B cell (primary cell): ENCODE measurements at regions not wholly inside any gene's neighbourhood (a gene's known extent, or its start where the extent isn't known, plus 50 kb on each side); places are given as distances from the start of the nearest gene placed in this dataset.

Experiments
- ATAC-seq: fragments of 200-7000 bp; cut with Tn5 transposase; one replicate; pipeline ENCODE4 v1.10.0; 2021; ENCODE audit warnings: low read depth, mild to moderate bottlenecking, moderate number of reproducible peaks, moderate library complexity
- CTCF ChIA-PET: fragments of 350-600 bp; sonication (Branson Sonifier 250); formaldehyde crosslinking; loops from one replicate; lab custom pipeline; 2021; ENCODE audit warnings: antibody characterized with exemption, inconsistent platforms; lab: Charles Lee
- POLR2A ChIA-PET: fragments of 350-600 bp; sonication (Branson Sonifier 250); formaldehyde crosslinking; loops from one replicate; lab custom pipeline; 2021; ENCODE audit warnings: antibody characterized with exemption; lab: Charles Lee
- DNase-seq: peaks from one replicate; pipeline ENCODE4 v3.0.0; 2013
- H2AFZ ChIP-seq: 2 replicates; pipeline ENCODE4 v1.6.1; 2012; ENCODE audit warnings: mild to moderate bottlenecking, low read depth, low read length; ENCODE audit not compliant: insufficient read depth, poor library complexity, severe bottlenecking
- H3K27ac ChIP-seq, 2 donors: 1 replicate in 1 of 2; 2 replicates in 1 of 2; pipeline ENCODE4 v1.5.1; 2012 to 2013; ENCODE audit warnings: low read length in 2 of 2, mild to moderate bottlenecking in 2 of 2, moderate library complexity in 1 of 2
- H3K27me3 ChIP-seq, 4 experiments: fragments of 200-600 bp in 1 of 4; sonication (generic) in 1 of 4; replicated peaks in 1 of 4; 1 replicate in 2 of 4; 2 replicates in 2 of 4; pipeline versions ENCODE4 v1.6.1 to v1.7.0; 2013 to 2016; ENCODE audit warnings: low read length in 3 of 4, mild to moderate bottlenecking in 2 of 4, mixed read lengths in 1 of 4, moderate library complexity in 1 of 4; ENCODE audit not compliant: insufficient read depth in 4 of 4, control insufficient read depth in 3 of 4; ENCODE audit errors: control extremely low read depth in 1 of 4
- H3K36me3 ChIP-seq, 2 experiments: replicated peaks in 1 of 2; 1 replicate in 1 of 2; 2 replicates in 1 of 2; pipeline versions ENCODE4 v1.6.1 to v1.7.1; 2013; ENCODE audit warnings: low read length in 1 of 2; ENCODE audit not compliant: insufficient read depth in 2 of 2, control insufficient read depth in 1 of 2; ENCODE audit errors: control extremely low read depth in 1 of 2, extremely low read depth in 1 of 2
- H3K4me1 ChIP-seq, 2 donors: fragments of 200-600 bp in 1 of 2; sonication (generic) in 1 of 2; 1 replicate in 1 of 2; 2 replicates in 1 of 2; pipeline versions ENCODE4 v1.5.1 to v1.6.1; 2013 to 2017; ENCODE audit warnings: low read length in 2 of 2; ENCODE audit not compliant: control insufficient read depth in 2 of 2, insufficient read depth in 2 of 2
- H3K4me2 ChIP-seq: replicated peaks from 2 replicates; pipeline ENCODE3; 2012; ENCODE audit warnings: mild to moderate bottlenecking, low read depth, low read length; ENCODE audit not compliant: poor library complexity, severe bottlenecking
- H3K4me3 ChIP-seq, 5 experiments: fragments of 200-600 bp in 1 of 5; sonication (generic) in 1 of 5; 1 replicate in 3 of 5; 2 replicates in 2 of 5; pipeline versions ENCODE4 v1.5.1 to v1.7.0; 2011 to 2016; ENCODE audit warnings: low read length in 4 of 5, mild to moderate bottlenecking in 4 of 5, low read depth in 2 of 5, control low read depth in 1 of 5, moderate library complexity in 1 of 5; ENCODE audit not compliant: insufficient read depth in 1 of 5; ENCODE audit errors: control extremely low read depth in 1 of 5, extremely low read depth in 1 of 5
- H3K79me2 ChIP-seq: fragments of 200-600 bp; sonication (generic); one replicate; pipeline ENCODE4 v1.6.0; 2016; ENCODE audit warnings: low read length; ENCODE audit not compliant: control insufficient read depth, insufficient read depth
- H3K9ac ChIP-seq: fragments of 200-600 bp; sonication (generic); 2 replicates; pipeline ENCODE4 v1.6.1; 2017; ENCODE audit warnings: mild to moderate bottlenecking, low read length, moderate library complexity
- H3K9me3 ChIP-seq, 3 donors: one replicate each; pipeline versions ENCODE4 v1.6.1 to v1.7.1; 2013; ENCODE audit warnings: low read length in 2 of 3; ENCODE audit not compliant: control insufficient read depth in 2 of 3, insufficient read depth in 1 of 3; ENCODE audit errors: control extremely low read depth in 1 of 3
- H4K20me1 ChIP-seq: 2 replicates; pipeline ENCODE4 v1.6.0; 2012; ENCODE audit warnings: mild to moderate bottlenecking, low read length; ENCODE audit not compliant: insufficient read depth, control insufficient read depth, poor library complexity, severe bottlenecking
- H3K27ac Mint-ChIP-seq: one replicate; pipeline ENCODE4 v1.8.0; 2021; ENCODE audit warnings: mixed read lengths
- H3K27me3 Mint-ChIP-seq: one replicate; pipeline ENCODE4 v1.8.0; 2021; ENCODE audit warnings: mixed read lengths
- H3K4me1 Mint-ChIP-seq: one replicate; pipeline ENCODE4 v1.8.0; 2021; ENCODE audit warnings: mixed read lengths
- H3K4me3 Mint-ChIP-seq: one replicate; pipeline ENCODE4 v1.8.0; 2021; ENCODE audit warnings: mixed read lengths
- H3K9me3 Mint-ChIP-seq: one replicate; pipeline ENCODE4 v1.8.0; 2022; ENCODE audit warnings: mixed read lengths; ENCODE audit not compliant: insufficient read depth
- EZH2 ChIP-seq: IDR thresholded peaks from 2 replicates; pipeline ENCODE4 v1.6.1; 2012; ENCODE audit warnings: borderline replicate concordance, low read depth, mild to moderate bottlenecking, moderate library complexity, low read length; ENCODE audit not compliant: insufficient read depth, poor library complexity, severe bottlenecking
- WGBS: methylation state at CpG from one replicate; pipeline ENCODE4 v1.1.5; 2013; ENCODE audit warnings: missing lambda C conversion rate; ENCODE audit not compliant: insufficient coverage; 5-methylcytosine and 5-hydroxymethylcytosine counted together
- intact Hi-C: fragments of 100-400 bp; cut with micrococcal nuclease; formaldehyde crosslinking; loops from one replicate; pipeline ENCODE4 v1.10.0; 2022
- TF ChIP-seq, protein P1 (sequence below): fragments of 200-600 bp; IDR thresholded peaks from one replicate; pipeline ENCODE4 v1.8.0; 2022; ENCODE audit warnings: antibody characterized with exemption, mild to moderate bottlenecking

DNA sequence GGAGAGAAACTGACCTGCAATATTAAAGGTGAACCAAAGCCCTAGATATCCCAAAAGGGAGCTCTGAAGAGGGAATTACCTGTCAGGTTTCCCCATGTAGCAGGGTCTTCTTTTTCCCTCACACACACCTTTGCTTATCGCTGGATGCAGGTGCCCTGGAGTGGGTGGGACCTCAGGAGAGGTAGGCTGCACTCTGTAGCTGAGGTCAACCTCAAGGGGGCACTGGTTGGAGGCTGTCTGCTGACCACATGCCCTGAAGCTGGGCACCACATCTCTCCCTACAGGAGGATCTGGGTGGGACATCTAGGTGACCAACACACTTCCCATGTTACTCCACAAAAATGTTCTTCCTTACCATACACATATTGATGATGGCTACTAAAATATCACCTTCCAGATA is 298.7 kb upstream of the USP25 start:
- Histone ChIP-seq H3K9ac (no peak overlapping the region), H3K4me1 (no peaks in the 10 kb centered on the region), H4K20me1 (no peaks in the 10 kb centered on the region), H3K36me3 (no peaks in the 10 kb centered on the region), H3K79me2 (no peaks in the 10 kb centered on the region), H3K27ac (no peak overlapping the region), H3K27me3 (no peaks in the 10 kb centered on the region), H2AFZ (no peak overlapping the region), H3K4me3 (no peak overlapping the region), H3K9me3 (no peaks in the 10 kb centered on the region), H3K4me2 (no peak overlapping the region)
- Mint-ChIP-seq H3K9me3 (no peaks in the 10 kb centered on the region), H3K4me1 (no peaks in the 10 kb centered on the region), H3K27me3 (no peaks in the 10 kb centered on the region), H3K4me3 (no peak overlapping the region), H3K27ac (no peak overlapping the region)
- no peak for ATAC-seq
- no peak for DNase-seq
- POLR2A ChIA-PET, result no interaction called here
- intact Hi-C loops, result no loop called here
- CTCF ChIA-PET, result interaction anchor here (1.6 kb wide), 1 partner anchor 52 kb away, joined by 3 read pairs; no protein-coding TSS in a partner anchor
- no CpG with 5 or more reads among the region's 1 CpG for WGBS
- TF ChIP-seq EZH2, result no peak
- TF ChIP-seq, protein P1, sequence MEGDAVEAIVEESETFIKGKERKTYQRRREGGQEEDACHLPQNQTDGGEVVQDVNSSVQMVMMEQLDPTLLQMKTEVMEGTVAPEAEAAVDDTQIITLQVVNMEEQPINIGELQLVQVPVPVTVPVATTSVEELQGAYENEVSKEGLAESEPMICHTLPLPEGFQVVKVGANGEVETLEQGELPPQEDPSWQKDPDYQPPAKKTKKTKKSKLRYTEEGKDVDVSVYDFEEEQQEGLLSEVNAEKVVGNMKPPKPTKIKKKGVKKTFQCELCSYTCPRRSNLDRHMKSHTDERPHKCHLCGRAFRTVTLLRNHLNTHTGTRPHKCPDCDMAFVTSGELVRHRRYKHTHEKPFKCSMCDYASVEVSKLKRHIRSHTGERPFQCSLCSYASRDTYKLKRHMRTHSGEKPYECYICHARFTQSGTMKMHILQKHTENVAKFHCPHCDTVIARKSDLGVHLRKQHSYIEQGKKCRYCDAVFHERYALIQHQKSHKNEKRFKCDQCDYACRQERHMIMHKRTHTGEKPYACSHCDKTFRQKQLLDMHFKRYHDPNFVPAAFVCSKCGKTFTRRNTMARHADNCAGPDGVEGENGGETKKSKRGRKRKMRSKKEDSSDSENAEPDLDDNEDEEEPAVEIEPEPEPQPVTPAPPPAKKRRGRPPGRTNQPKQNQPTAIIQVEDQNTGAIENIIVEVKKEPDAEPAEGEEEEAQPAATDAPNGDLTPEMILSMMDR, result no peak

DNA sequence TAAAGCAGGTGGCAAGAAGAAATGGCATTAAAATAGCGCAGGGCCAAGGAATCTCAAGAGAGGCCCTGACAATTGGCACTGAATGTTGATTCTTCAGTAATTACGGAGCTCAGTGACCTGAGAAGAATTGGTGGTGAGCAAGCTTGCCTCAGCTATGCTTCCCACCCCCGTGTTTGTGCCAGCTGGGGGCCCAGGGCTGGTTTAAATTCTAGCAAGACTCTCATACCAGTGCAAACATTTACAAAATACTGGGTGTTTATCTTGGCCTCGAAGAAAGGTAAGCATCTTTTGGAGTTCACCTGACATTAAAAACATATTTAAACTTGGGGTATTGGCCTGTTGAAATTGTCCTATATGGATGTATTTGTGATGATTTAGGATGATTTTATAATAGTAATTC is 296.7 kb upstream of the USP25 start:
- intact Hi-C loops, result no loop called here
- Mint-ChIP-seq H3K27me3 (no peaks in the 10 kb centered on the region), H3K27ac (no peak overlapping the region), H3K4me3 (no peak overlapping the region), H3K4me1 (no peaks in the 10 kb centered on the region), H3K9me3 (no peaks in the 10 kb centered on the region)
- no peak overlapping the region for H3K4me3 ChIP-seq
- CTCF ChIA-PET, result no interaction called here
- POLR2A ChIA-PET, result no interaction called here
- DNase-seq, result no peak
- H3K4me1 ChIP-seq, result no peaks in the 10 kb centered on the region
- H3K9ac ChIP-seq, result no peak overlapping the region
- H3K36me3 ChIP-seq, result no peaks in the 10 kb centered on the region
- TF ChIP-seq EZH2, result no peak
- TF ChIP-seq, protein P1, result no peak
- ATAC-seq, result no peak
- no peaks in the 10 kb centered on the region for H3K9me3 ChIP-seq
- H2AFZ ChIP-seq, result no peak overlapping the region
- 100% methylated on average over 1 of the region's 4 CpGs for WGBS
- H3K27me3 ChIP-seq, result no peaks in the 10 kb centered on the region
- no peaks in the 10 kb centered on the region for H4K20me1 ChIP-seq
- no peak overlapping the region for H3K4me2 ChIP-seq
- H3K27ac ChIP-seq, result no peak overlapping the region
- H3K79me2 ChIP-seq, result no peaks in the 10 kb centered on the region
